Calu3 (cell line): ENCODE measurements at regions not wholly inside any gene's neighbourhood (a gene's known extent, or its start where the extent isn't known, plus 50 kb on each side); places are given as distances from the start of the nearest gene placed in this dataset.

Experiments used
- BruUV-seq: library from RNA; stranded (reverse); fragments of 400-500 nt; replicated peaks from 2 replicates; lab custom pipeline; 2021; lab: Mats Ljungman, UMichigan
- CTCF ChIA-PET: fragments of 300-600 bp; sonication (Branson Sonifier 250); formaldehyde crosslinking; loops from one replicate; lab custom pipeline; 2022; ENCODE audit warnings: antibody characterized with exemption; lab: Charles Lee
- DNase-seq: peaks from one replicate; pipeline ENCODE4 v3.0.0; 2022
- H3K27ac Mint-ChIP-seq: one replicate; pipeline ENCODE4 v1.8.0; 2022; ENCODE audit warnings: mixed read lengths; ENCODE audit not compliant: unreplicated experiment
- H3K27me3 Mint-ChIP-seq: one replicate; pipeline ENCODE4 v1.8.0; 2022; ENCODE audit warnings: mixed read lengths; ENCODE audit not compliant: unreplicated experiment
- H3K36me3 Mint-ChIP-seq: one replicate; pipeline ENCODE4 v1.8.0; 2022; ENCODE audit warnings: mild to moderate bottlenecking, moderate library complexity, mixed read lengths; ENCODE audit not compliant: insufficient read depth, unreplicated experiment
- H3K4me1 Mint-ChIP-seq: one replicate; pipeline ENCODE4 v1.8.0; 2022; ENCODE audit warnings: mild to moderate bottlenecking, low read depth, mixed read lengths; ENCODE audit not compliant: unreplicated experiment
- H3K4me3 Mint-ChIP-seq: one replicate; pipeline ENCODE4 v1.8.0; 2022; ENCODE audit warnings: mild to moderate bottlenecking, low read depth, moderate library complexity, mixed read lengths; ENCODE audit not compliant: unreplicated experiment
- H3K9me3 Mint-ChIP-seq: one replicate; pipeline ENCODE4 v1.8.0; 2022; ENCODE audit warnings: low read depth, mixed read lengths; ENCODE audit not compliant: unreplicated experiment
- CTCF ChIP-seq: fragments of 200-600 bp; IDR thresholded peaks from one replicate; pipeline ENCODE4 v1.8.0; 2022; ENCODE audit warnings: antibody characterized with exemption; ENCODE audit not compliant: unreplicated experiment
- intact Hi-C: fragments of 100-400 bp; cut with micrococcal nuclease; formaldehyde crosslinking; loops from one replicate; pipeline ENCODE4 v1.10.0; 2022; ENCODE audit not compliant: unreplicated experiment

GRCh38 chr5:68542207-68542606, 326.7 kb downstream of the PIK3R1 start:
- CTCF ChIA-PET, result no interaction called here
- no peak overlapping the region for H3K4me3 Mint-ChIP-seq
- intact Hi-C loops, result no loop called here
- H3K27ac Mint-ChIP-seq, result no peak overlapping the region
- H3K27me3 Mint-ChIP-seq, result peaks cover 20% of the 10 kb centered on the region
- H3K9me3 Mint-ChIP-seq, result no peaks in the 10 kb centered on the region
- no peak for DNase-seq
- no peaks in the 10 kb centered on the region for H3K4me1 Mint-ChIP-seq
- BruUV-seq, result no TSS peak
- no peak for TF ChIP-seq CTCF
- H3K36me3 Mint-ChIP-seq, result no peaks in the 10 kb centered on the region

DNA sequence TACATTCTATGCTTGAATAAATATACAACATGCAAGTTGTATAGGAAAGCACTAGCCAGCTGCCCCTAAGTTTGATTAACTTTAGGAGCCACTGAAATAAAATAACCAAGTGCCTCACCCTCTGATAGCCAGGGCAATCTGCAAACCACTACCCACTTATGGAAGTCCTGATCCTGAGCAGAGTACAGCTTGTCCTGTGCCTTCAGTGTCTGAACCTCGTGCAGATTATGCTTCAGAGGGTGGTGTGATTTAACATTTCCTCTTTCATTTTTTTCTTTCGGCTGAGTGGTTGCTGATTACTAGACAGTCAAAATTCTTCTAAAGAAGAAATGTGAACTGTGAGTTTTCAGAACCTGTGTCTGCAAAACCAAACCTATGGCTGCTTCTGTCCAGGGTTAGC, 327.7 kb downstream of the PIK3R1 start:
- BruUV-seq, result no TSS peak
- H3K4me1 Mint-ChIP-seq, result no peaks in the 10 kb centered on the region
- H3K9me3 Mint-ChIP-seq, result no peaks in the 10 kb centered on the region
- peaks cover 19% of the 10 kb centered on the region for H3K27me3 Mint-ChIP-seq
- H3K36me3 Mint-ChIP-seq, result no peaks in the 10 kb centered on the region
- CTCF ChIA-PET, result no interaction called here
- TF ChIP-seq CTCF, result no peak
- no peak for DNase-seq
- no peak overlapping the region for H3K4me3 Mint-ChIP-seq
- intact Hi-C loops, result no loop called here
- H3K27ac Mint-ChIP-seq, result no peak overlapping the region

DNA sequence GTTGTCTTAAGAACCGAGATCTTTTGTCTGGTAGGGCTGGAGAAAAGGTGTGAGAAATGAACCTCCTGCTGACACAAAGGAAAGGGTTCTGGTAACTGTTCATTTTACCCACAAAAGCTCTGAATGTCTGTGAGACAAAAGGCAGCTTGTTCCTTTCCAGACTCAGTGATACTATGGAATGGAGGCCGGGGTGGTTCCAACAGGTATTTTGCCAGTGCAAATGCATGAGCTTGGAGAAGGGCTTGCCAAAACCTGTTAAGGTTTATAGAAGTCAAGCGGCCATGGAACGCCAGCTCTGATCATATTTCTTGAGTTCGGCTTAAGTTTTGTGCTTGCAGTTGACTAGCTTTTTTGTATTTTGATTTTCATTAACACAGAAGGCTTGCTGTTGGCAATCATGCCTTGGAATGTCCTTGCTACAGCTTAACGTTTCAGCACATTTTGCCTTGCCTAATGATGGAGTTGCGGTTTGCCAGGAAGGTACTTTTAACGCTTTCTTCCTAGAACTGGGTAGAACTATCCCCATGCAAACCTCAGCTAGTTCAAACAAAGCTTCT, 328.6 kb downstream of the PIK3R1 start:
- BruUV-seq, result no TSS peak
- no peak for DNase-seq
- H3K4me3 Mint-ChIP-seq, result no peak overlapping the region
- intact Hi-C loops, result no loop called here
- H3K36me3 Mint-ChIP-seq, result no peaks in the 10 kb centered on the region
- no peak overlapping the region for H3K27ac Mint-ChIP-seq
- peaks cover 9% of the 10 kb centered on the region for H3K27me3 Mint-ChIP-seq
- CTCF ChIA-PET, result no interaction called here
- no peaks in the 10 kb centered on the region for H3K9me3 Mint-ChIP-seq
- no peak for TF ChIP-seq CTCF
- no peaks in the 10 kb centered on the region for H3K4me1 Mint-ChIP-seq

- Mint-ChIP-seq H3K4me1 (no peaks in the 10 kb centered on the region), H3K36me3 (no peaks in the 10 kb centered on the region), H3K27ac (no peak overlapping the region), H3K4me3 (no peak overlapping the region), H3K9me3 (no peaks in the 10 kb centered on the region), H3K27me3 (peaks cover 2% of the 10 kb centered on the region)
- no peak for TF ChIP-seq CTCF
- CTCF ChIA-PET, result no interaction called here
- BruUV-seq, result no TSS peak
- no peak for DNase-seq
- intact Hi-C loops, result no loop called here
Observed at GRCh38 chr5:68544648-68545552, 329.3 kb downstream of the PIK3R1 start.
